HepG2 (cell line): ENCODE measurements at regions not wholly inside any gene's neighbourhood (a gene's known extent, or its start where the extent isn't known, plus 50 kb on each side); places are given as distances from the start of the nearest gene placed in this dataset.

Experiments used
- ATAC-seq: fragments of 200-7000 bp; cut with Tn5 transposase; 3 replicates; pipeline ENCODE4 v1.9.1; 2020; ENCODE audit warnings: mild to moderate bottlenecking, moderate library complexity
- BruUV-seq: library from RNA; stranded (reverse); fragments of 400-500 nt; replicated peaks from 2 replicates; lab custom pipeline; 2021; lab: Mats Ljungman, UMichigan
- CTCF ChIA-PET: fragments of 300-600 bp; formaldehyde crosslinking; extraction: SDS; loops from one replicate; lab custom pipeline; 2021; ENCODE audit warnings: low total read pairs, inconsistent platforms, low intra/inter-chr PET ratio; lab: Yijun Ruan, JAX
- POLR2A ChIA-PET: fragments of 350-600 bp; sonication (Branson Sonifier 250); formaldehyde crosslinking; loops from one replicate; lab custom pipeline; 2020; ENCODE audit warnings: antibody characterized with exemption, inconsistent platforms; lab: Yijun Ruan, JAX
- DNase-seq: peaks from one replicate; pipeline ENCODE4 v3.0.0-alpha.2; 2015; ENCODE audit warnings: low spot score
- FAIRE-seq: peaks from 3 replicates; lab custom pipeline; 2011; peaks lifted over from hg19 to GRCh38; lab: Jason Lieb, UNC
- H2AFZ ChIP-seq: one replicate; pipeline ENCODE4 v1.6.1; 2011; ENCODE audit warnings: low read length, inconsistent platforms
- H3K27ac ChIP-seq: fragments of 300-600 bp; 3 replicates; pipeline ENCODE4 v1.8.0; 2011; ENCODE audit warnings: mixed run types, mild to moderate bottlenecking, mixed read lengths, low read length, inconsistent platforms; ENCODE audit not compliant: insufficient read depth; ENCODE audit errors: extremely low read length
- H3K27me3 ChIP-seq, 2 experiments: fragments of 200-600 bp in 1 of 2; 2 replicates in 1 of 2; 3 replicates in 1 of 2; pipeline versions ENCODE4 v1.6.0 to v1.8.0; 2011; ENCODE audit warnings: low read length in 2 of 2, mild to moderate bottlenecking in 2 of 2, moderate library complexity in 2 of 2, inconsistent platforms in 1 of 2; ENCODE audit not compliant: insufficient read depth in 2 of 2, control insufficient read depth in 1 of 2
- H3K36me3 ChIP-seq, 2 experiments: fragments of 200-600 bp in 1 of 2; replicated peaks in 1 of 2; 2 replicates in 1 of 2; 3 replicates in 1 of 2; pipeline versions ENCODE4 v1.5.1 to v1.8.0; 2011; ENCODE audit warnings: low read length in 2 of 2, inconsistent platforms in 1 of 2; ENCODE audit not compliant: insufficient read depth in 2 of 2, control insufficient read depth in 1 of 2
- H3K4me1 ChIP-seq: 2 replicates; pipeline ENCODE4 v1.5.1; 2012; ENCODE audit warnings: low read length, inconsistent platforms; ENCODE audit not compliant: insufficient read depth
- H3K4me2 ChIP-seq: 2 replicates; pipeline ENCODE4 v1.6.0; 2011; ENCODE audit warnings: low read depth, low read length, inconsistent platforms
- H3K4me3 ChIP-seq, 3 experiments: fragments of 200-600 bp in 1 of 3; sonication (generic), shearing (Covaris generic) in 1 of 3; replicated peaks in 1 of 3; 2 replicates each; pipeline ENCODE4 v1.5.1; 2011 to 2016; ENCODE audit warnings: low read length in 3 of 3, inconsistent platforms in 2 of 3, low read depth in 2 of 3, mild to moderate bottlenecking in 2 of 3, control low read depth in 1 of 3, mixed read lengths in 1 of 3; ENCODE audit not compliant: insufficient read depth in 1 of 3
- H3K79me2 ChIP-seq: one replicate; pipeline ENCODE4 v1.6.1; 2011; ENCODE audit warnings: low read length, inconsistent platforms; ENCODE audit not compliant: insufficient read depth
- H3K9ac ChIP-seq: 2 replicates; pipeline ENCODE4 v1.6.0; 2011; ENCODE audit warnings: mild to moderate bottlenecking, low read depth, low read length, inconsistent platforms; ENCODE audit not compliant: insufficient read depth
- H3K9me3 ChIP-seq: 2 replicates; pipeline ENCODE4 v1.5.1; 2012; ENCODE audit warnings: mild to moderate bottlenecking, low read length
- H4K20me1 ChIP-seq: 2 replicates; pipeline ENCODE4 v1.6.0; 2011; ENCODE audit warnings: inconsistent platforms, mild to moderate bottlenecking, low read length, moderate library complexity; ENCODE audit not compliant: insufficient read depth
- ARHGAP35 ChIP-seq: sonication (generic); formaldehyde crosslinking; IDR thresholded peaks from 2 replicates; pipeline ENCODE4 v1.9.0; 2022; ENCODE audit warnings: mild to moderate bottlenecking, inconsistent platforms, moderate library complexity, missing genetic modification reagents, borderline replicate concordance
- CBX5 ChIP-seq: sonication (generic); formaldehyde crosslinking; IDR thresholded peaks from 2 replicates; pipeline ENCODE4 v1.4.0; 2020; ENCODE audit warnings: missing genetic modification reagents, borderline replicate concordance
- CREBL2 ChIP-seq: sonication (generic); formaldehyde crosslinking; IDR thresholded peaks from 2 replicates; pipeline ENCODE4 v1.8.1; 2023; ENCODE audit warnings: missing genetic modification reagents, mild to moderate bottlenecking, borderline replicate concordance
- HMG20B ChIP-seq: conservative IDR thresholded peaks from 2 replicates; pipeline ENCODE4 v1.6.1; 2016; ENCODE audit warnings: missing genetic modification reagents, missing compliant biosample characterization
- HNRNPL ChIP-seq: fragments of 200-400 bp; formaldehyde crosslinking; IDR thresholded peaks from 2 replicates; pipeline ENCODE4 v1.6.1; 2017; ENCODE audit warnings: mild to moderate bottlenecking, low read depth, low read length
- PBX3 ChIP-seq: sonication (generic); formaldehyde crosslinking; IDR thresholded peaks from 2 replicates; pipeline ENCODE4 v1.8.1; 2023; ENCODE audit warnings: missing genetic modification reagents, inconsistent platforms, borderline replicate concordance
- PHF21A ChIP-seq: sonication (generic); formaldehyde crosslinking; IDR thresholded peaks from 2 replicates; pipeline ENCODE4 v1.5.0; 2020; ENCODE audit warnings: mild to moderate bottlenecking, missing genetic modification reagents
- RXRB ChIP-seq: IDR thresholded peaks from 2 replicates; pipeline ENCODE4 v1.6.1; 2016; ENCODE audit warnings: borderline replicate concordance, missing genetic modification reagents, missing compliant biosample characterization
- SIN3A ChIP-seq: IDR thresholded peaks from 2 replicates; pipeline ENCODE4 v1.6.1; 2011; ENCODE audit warnings: low read depth, mild to moderate bottlenecking, control low read depth, low read length, borderline replicate concordance
- THAP11 ChIP-seq: IDR thresholded peaks from 2 replicates; pipeline ENCODE4 v1.6.1; 2016; ENCODE audit warnings: missing biosample characterization, missing genetic modification reagents
- ZBTB44 ChIP-seq: sonication (generic); formaldehyde crosslinking; IDR thresholded peaks from 2 replicates; pipeline ENCODE4 v1.4.0; 2020; ENCODE audit warnings: missing genetic modification reagents
- ZC3H13 ChIP-seq: sonication (generic); formaldehyde crosslinking; IDR thresholded peaks from 2 replicates; pipeline ENCODE4 v1.8.1; 2023; ENCODE audit warnings: mild to moderate bottlenecking, missing genetic modification reagents, moderate library complexity
- ZFP90 ChIP-seq: sonication (generic); formaldehyde crosslinking; IDR thresholded peaks from 2 replicates; pipeline ENCODE4 v1.8.0; 2022; ENCODE audit warnings: missing genetic modification reagents, mild to moderate bottlenecking, inconsistent platforms, borderline replicate concordance
- ZNF296 ChIP-seq: sonication (generic); formaldehyde crosslinking; conservative IDR thresholded peaks from 2 replicates; pipeline ENCODE4 v1.5.0; 2020; ENCODE audit warnings: mild to moderate bottlenecking, missing genetic modification reagents
- ZNF33B ChIP-seq: sonication (generic); formaldehyde crosslinking; IDR thresholded peaks from 2 replicates; pipeline ENCODE4 v1.5.1; 2020; ENCODE audit warnings: mild to moderate bottlenecking, missing genetic modification reagents
- ZNF414 ChIP-seq: sonication (generic); formaldehyde crosslinking; IDR thresholded peaks from 2 replicates; pipeline ENCODE4 v1.5.0; 2020; ENCODE audit warnings: missing genetic modification reagents
- ZNF746 ChIP-seq: sonication (generic); formaldehyde crosslinking; IDR thresholded peaks from 2 replicates; pipeline ENCODE4 v1.8.0; 2022; ENCODE audit warnings: mild to moderate bottlenecking, missing genetic modification reagents
- ZNF784 ChIP-seq: sonication (generic); formaldehyde crosslinking; IDR thresholded peaks from 2 replicates; pipeline ENCODE4 v1.5.1; 2020; ENCODE audit warnings: missing genetic modification reagents, mild to moderate bottlenecking, borderline replicate concordance
- WGBS: methylation state at CpG from one replicate; pipeline ENCODE4 v1.1.6; 2017; ENCODE audit warnings: low lambda C conversion rate; 5-methylcytosine and 5-hydroxymethylcytosine counted together
- in situ Hi-C: cut with HindIII; loops from 2 replicates; pipeline ENCODE4 v1.10.0; 2017; ENCODE audit warnings: low pct_unique_long_range_greater_than_20kb; ENCODE audit not compliant: extremely low pct_ligation_motif_present
- intact Hi-C: fragments of 100-400 bp; cut with micrococcal nuclease; formaldehyde crosslinking; loops from one replicate; pipeline ENCODE4 v1.10.0; 2022; ENCODE audit not compliant: unreplicated experiment

- no peak for TF ChIP-seq ZNF296
- no peak for TF ChIP-seq ZNF746 (CRISPR knock-in tag)
- peak; percentile 48; the same call in 1 of the 2 replicates for TF ChIP-seq RXRB (CRISPR knock-in tag)
- TF ChIP-seq ZFP90 (CRISPR knock-in tag): no peak
- TF ChIP-seq HMG20B (CRISPR knock-in tag): no peak
- no peak for TF ChIP-seq ZBTB44 (CRISPR knock-in tag)
- TF ChIP-seq ZNF33B: no peak
- TF ChIP-seq ZNF414 (CRISPR knock-in tag): no peak
- TF ChIP-seq, all 625 proteins: peak for 51
Observed at GRCh38 chr2:58448065-58448507, 207.0 kb upstream of the FANCL start (continued).

GRCh38 chr2:58447586-58447985 is 206.5 kb upstream of the FANCL start:
- H3K9me3 ChIP-seq: no peaks in the 10 kb centered on the region
- H3K4me1 ChIP-seq: no peaks in the 10 kb centered on the region
- ChIA-PET CTCF (interaction anchor here (1.8 to 3.0 kb wide), 3 partner anchors 317 to 688 kb away, joined by 12 to 43 read pairs (median 25); no protein-coding TSS in a partner anchor), POLR2A (no interaction called here)
- no peaks in the 10 kb centered on the region for H3K36me3 ChIP-seq
- intact Hi-C loops: loop anchor here (5.0 kb wide), 2 partner anchors 205 to 400 kb away; partner anchors contain the start of genes FANCL and VRK2
- no peak overlapping the region for H3K4me2 ChIP-seq
- no peaks in the 10 kb centered on the region for H3K27me3 ChIP-seq
- no peak for DNase-seq
- no peak overlapping the region for H3K9ac ChIP-seq
- TF ChIP-seq ARHGAP35 (no peak), PHF21A (CRISPR knock-in tag) (no peak), CBX5 (no peak), ZFP90 (CRISPR knock-in tag) (no peak), ZNF784 (CRISPR knock-in tag) (no peak), SIN3A (no peak), ZC3H13 (CRISPR knock-in tag) (no peak), HNRNPL (no peak), THAP11 (CRISPR knock-in tag) (no peak), CREBL2 (CRISPR knock-in tag) (no peak), PBX3 (CRISPR knock-in tag) (no peak)
- peak; percentile 12; the same call in 1 of the 3 replicates for ATAC-seq
- no peak overlapping the region for H3K27ac ChIP-seq
- H2AFZ ChIP-seq: no peak overlapping the region
- H3K79me2 ChIP-seq: no peaks in the 10 kb centered on the region
- WGBS: 23% methylated on average over 2 of the region's 2 CpGs
- H3K4me3 ChIP-seq: no peak overlapping the region
- in situ Hi-C loops: loop anchor here (5.0 to 10.0 kb wide), 3 partner anchors 315 to 693 kb away; no protein-coding TSS in a partner anchor
- BruUV-seq: no TSS peak
- no peak for FAIRE-seq
- H4K20me1 ChIP-seq: no peaks in the 10 kb centered on the region
